ENCODE measurements at regions not wholly inside any gene's neighbourhood (a gene's known extent, or its start where the extent isn't known, plus 50 kb on each side); places are given as distances from the start of the nearest gene placed in this dataset.
"Not testable (repeated sequence)": the region's sequence is repeated elsewhere in the genome, so short reads cannot be mapped to it uniquely, and the experiment has no call there.

GRCh38 chr2:36169843-36170242, 185.7 kb upstream of the CRIM1 start:
- Histone ChIP-seq H3K79me2 (ENCODE audit: control insufficient read depth, insufficient read depth, low read length, unreplicated experiment) (no peaks in the 10 kb centered on the region), H3K27ac (ENCODE audit: low read depth, low read length) (no peak overlapping the region), H3K36me3 (ENCODE audit: insufficient read depth, low read length) (no peaks in the 10 kb centered on the region)

GRCh38 chr2:36168115-36168514, 187.5 kb upstream of the CRIM1 start:
- H3K4me3 ChIP-seq (ENCODE audit: low read depth, low read length): no peak overlapping the region
- H2AFZ ChIP-seq (ENCODE audit: low read length, unreplicated experiment): no peak overlapping the region
- H3K36me3 ChIP-seq (ENCODE audit: insufficient read depth, low read length): no peaks in the 10 kb centered on the region
- H3K27me3 ChIP-seq (ENCODE audit: insufficient read depth, low read length): peaks cover 7% of the 10 kb centered on the region
- H3K79me2 ChIP-seq (ENCODE audit: control insufficient read depth, insufficient read depth, low read length, unreplicated experiment): no peaks in the 10 kb centered on the region
- H3K4me1 ChIP-seq (ENCODE audit: control insufficient read depth, insufficient read depth, low read length, unreplicated experiment): no peaks in the 10 kb centered on the region
- no peak overlapping the region for H3K27ac ChIP-seq (ENCODE audit: low read depth, low read length)

More at GRCh38 chr2:36169843-36170242, 185.7 kb upstream of the CRIM1 start:
- H3K4me1 ChIP-seq (ENCODE audit: control insufficient read depth, insufficient read depth, low read length, unreplicated experiment): no peaks in the 10 kb centered on the region
- H3K4me3 ChIP-seq (ENCODE audit: low read depth, low read length): no peak overlapping the region
- H2AFZ ChIP-seq (ENCODE audit: low read length, unreplicated experiment): no peak overlapping the region
- peaks cover 15% of the 10 kb centered on the region for H3K27me3 ChIP-seq (ENCODE audit: insufficient read depth, low read length)

- no peak overlapping the region for H3K4me3 ChIP-seq (ENCODE audit: low read depth, low read length)
- peaks cover 3% of the 10 kb centered on the region; the same call in 1 of the 2 replicates for H3K27me3 ChIP-seq (ENCODE audit: insufficient read depth, low read length)
- H3K4me1 ChIP-seq (ENCODE audit: control insufficient read depth, insufficient read depth, low read length, unreplicated experiment): no peaks in the 10 kb centered on the region
- no peak overlapping the region for H3K27ac ChIP-seq (ENCODE audit: low read depth, low read length)
- H3K36me3 ChIP-seq (ENCODE audit: insufficient read depth, low read length): no peaks in the 10 kb centered on the region
- H3K79me2 ChIP-seq (ENCODE audit: control insufficient read depth, insufficient read depth, low read length, unreplicated experiment): no peaks in the 10 kb centered on the region
- H2AFZ ChIP-seq (ENCODE audit: low read length, unreplicated experiment): no peak overlapping the region
Observed at GRCh38 chr2:36165132-36165531, 190.4 kb upstream of the CRIM1 start.

- no peaks in the 10 kb centered on the region for H3K4me1 ChIP-seq (ENCODE audit: control insufficient read depth, insufficient read depth, low read length, unreplicated experiment)
- H3K27me3 ChIP-seq (ENCODE audit: insufficient read depth, low read length): peaks cover 5% of the 10 kb centered on the region; the same call in 1 of the 2 replicates
- no peaks in the 10 kb centered on the region for H3K36me3 ChIP-seq (ENCODE audit: insufficient read depth, low read length)
- H3K27ac ChIP-seq (ENCODE audit: low read depth, low read length): no peak overlapping the region
- H3K79me2 ChIP-seq (ENCODE audit: control insufficient read depth, insufficient read depth, low read length, unreplicated experiment): no peaks in the 10 kb centered on the region
- H3K4me3 ChIP-seq (ENCODE audit: low read depth, low read length): no peak overlapping the region
- H2AFZ ChIP-seq (ENCODE audit: low read length, unreplicated experiment): no peak overlapping the region
Observed at GRCh38 chr2:36163520-36164254, 191.9 kb upstream of the CRIM1 start.

- H3K79me2 ChIP-seq (ENCODE audit: control insufficient read depth, insufficient read depth, low read length, unreplicated experiment); H3K36me3 ChIP-seq (ENCODE audit: insufficient read depth, low read length); H3K4me3 ChIP-seq (ENCODE audit: low read depth, low read length); H3K4me1 ChIP-seq (ENCODE audit: control insufficient read depth, insufficient read depth, low read length, unreplicated experiment); H3K27ac ChIP-seq (ENCODE audit: low read depth, low read length); H2AFZ ChIP-seq (ENCODE audit: low read length, unreplicated experiment): not testable (repeated sequence)
- H3K27me3 ChIP-seq (ENCODE audit: insufficient read depth, low read length): peaks cover 16% of the 10 kb centered on the region; the same call in 1 of the 2 replicates
Observed at GRCh38 chr2:36157093-36157492, 198.5 kb upstream of the CRIM1 start.

GRCh38 chr2:36147670-36148390, 207.7 kb upstream of the CRIM1 start:
- Histone ChIP-seq H3K27me3 (ENCODE audit: insufficient read depth, low read length) (peaks cover 43% of the 10 kb centered on the region), H3K27ac (ENCODE audit: low read depth, low read length) (no peak overlapping the region), H3K4me1 (ENCODE audit: control insufficient read depth, insufficient read depth, low read length, unreplicated experiment) (no peaks in the 10 kb centered on the region), H3K4me3 (ENCODE audit: low read depth, low read length) (peak overlapping the region; percentile 52), H3K79me2 (ENCODE audit: control insufficient read depth, insufficient read depth, low read length, unreplicated experiment) (no peaks in the 10 kb centered on the region), H2AFZ (ENCODE audit: low read length, unreplicated experiment) (peak overlapping the region; percentile 22), H3K36me3 (ENCODE audit: insufficient read depth, low read length) (no peaks in the 10 kb centered on the region)

GRCh38 chr2:36146765-36147164, 208.8 kb upstream of the CRIM1 start:
- H2AFZ ChIP-seq (ENCODE audit: low read length, unreplicated experiment): no peak overlapping the region
- no peaks in the 10 kb centered on the region for H3K79me2 ChIP-seq (ENCODE audit: control insufficient read depth, insufficient read depth, low read length, unreplicated experiment)
- H3K27ac ChIP-seq (ENCODE audit: low read depth, low read length): no peak overlapping the region
- H3K27me3 ChIP-seq (ENCODE audit: insufficient read depth, low read length): peaks cover 42% of the 10 kb centered on the region
- H3K4me3 ChIP-seq (ENCODE audit: low read depth, low read length): no peak overlapping the region
- no peaks in the 10 kb centered on the region for H3K36me3 ChIP-seq (ENCODE audit: insufficient read depth, low read length)
- H3K4me1 ChIP-seq (ENCODE audit: control insufficient read depth, insufficient read depth, low read length, unreplicated experiment): no peaks in the 10 kb centered on the region

GRCh38 chr2:36140391-36140790, 215.2 kb upstream of the CRIM1 start:
- no peaks in the 10 kb centered on the region for H3K36me3 ChIP-seq (ENCODE audit: insufficient read depth, low read length)
- no peaks in the 10 kb centered on the region for H3K79me2 ChIP-seq (ENCODE audit: control insufficient read depth, insufficient read depth, low read length, unreplicated experiment)
- H3K4me3 ChIP-seq (ENCODE audit: low read depth, low read length): no peak overlapping the region
- H2AFZ ChIP-seq (ENCODE audit: low read length, unreplicated experiment): no peak overlapping the region
- H3K27ac ChIP-seq (ENCODE audit: low read depth, low read length): no peak overlapping the region
- H3K4me1 ChIP-seq (ENCODE audit: control insufficient read depth, insufficient read depth, low read length, unreplicated experiment): no peaks in the 10 kb centered on the region
- H3K27me3 ChIP-seq (ENCODE audit: insufficient read depth, low read length): peaks cover 20% of the 10 kb centered on the region

GRCh38 chr2:36137612-36138011, 218.0 kb upstream of the CRIM1 start:
- no peak overlapping the region for H3K4me3 ChIP-seq (ENCODE audit: low read depth, low read length)
- H3K4me1 ChIP-seq (ENCODE audit: control insufficient read depth, insufficient read depth, low read length, unreplicated experiment): no peaks in the 10 kb centered on the region
- no peaks in the 10 kb centered on the region for H3K36me3 ChIP-seq (ENCODE audit: insufficient read depth, low read length)
- H2AFZ ChIP-seq (ENCODE audit: low read length, unreplicated experiment): no peak overlapping the region
- H3K27ac ChIP-seq (ENCODE audit: low read depth, low read length): no peak overlapping the region
- H3K27me3 ChIP-seq (ENCODE audit: insufficient read depth, low read length): peaks cover 4% of the 10 kb centered on the region; the same call in 1 of the 2 replicates
- H3K79me2 ChIP-seq (ENCODE audit: control insufficient read depth, insufficient read depth, low read length, unreplicated experiment): no peaks in the 10 kb centered on the region

GRCh38 chr2:36134281-36134680, 221.3 kb upstream of the CRIM1 start:
- Histone ChIP-seq H3K27ac (ENCODE audit: low read depth, low read length) (no peak overlapping the region), H3K4me1 (ENCODE audit: control insufficient read depth, insufficient read depth, low read length, unreplicated experiment) (no peaks in the 10 kb centered on the region), H3K79me2 (ENCODE audit: control insufficient read depth, insufficient read depth, low read length, unreplicated experiment) (no peaks in the 10 kb centered on the region), H2AFZ (ENCODE audit: low read length, unreplicated experiment) (no peak overlapping the region), H3K4me3 (ENCODE audit: low read depth, low read length) (no peak overlapping the region), H3K36me3 (ENCODE audit: insufficient read depth, low read length) (no peaks in the 10 kb centered on the region), H3K27me3 (ENCODE audit: insufficient read depth, low read length) (0 out of 2 replicates have a peak, but pooled peaks cover 5% of the 10 kb centered on the region)

GRCh38 chr2:36128359-36128758, 227.2 kb upstream of the CRIM1 start:
- Histone ChIP-seq H3K4me3 (ENCODE audit: low read depth, low read length) (no peak overlapping the region), H3K27ac (ENCODE audit: low read depth, low read length) (no peak overlapping the region), H3K36me3 (ENCODE audit: insufficient read depth, low read length) (no peaks in the 10 kb centered on the region), H3K79me2 (ENCODE audit: control insufficient read depth, insufficient read depth, low read length, unreplicated experiment) (no peaks in the 10 kb centered on the region), H2AFZ (ENCODE audit: low read length, unreplicated experiment) (no peak overlapping the region), H3K27me3 (ENCODE audit: insufficient read depth, low read length) (peaks cover 9% of the 10 kb centered on the region; the same call in 1 of the 2 replicates), H3K4me1 (ENCODE audit: control insufficient read depth, insufficient read depth, low read length, unreplicated experiment) (no peaks in the 10 kb centered on the region)
